PC-9 (cell line): ENCODE measurements at regions not wholly inside any gene's neighbourhood (a gene's known extent, or its start where the extent isn't known, plus 50 kb on each side); places are given as distances from the start of the nearest gene placed in this dataset.

Experiments
- EZH2 ChIP-seq: fragments of 200-600 bp; sonication (generic); IDR thresholded peaks from 2 replicates; pipeline ENCODE4 v1.8.0; 2017; ENCODE audit warnings: antibody characterized with exemption, low read depth
- TF ChIP-seq, protein P1 (sequence below): fragments of 200-600 bp; sonication (generic); conservative IDR thresholded peaks from 2 replicates; pipeline ENCODE4 v1.6.1; 2017; ENCODE audit warnings: mixed run types, antibody characterized with exemption, mild to moderate bottlenecking, moderate library complexity

DNA sequence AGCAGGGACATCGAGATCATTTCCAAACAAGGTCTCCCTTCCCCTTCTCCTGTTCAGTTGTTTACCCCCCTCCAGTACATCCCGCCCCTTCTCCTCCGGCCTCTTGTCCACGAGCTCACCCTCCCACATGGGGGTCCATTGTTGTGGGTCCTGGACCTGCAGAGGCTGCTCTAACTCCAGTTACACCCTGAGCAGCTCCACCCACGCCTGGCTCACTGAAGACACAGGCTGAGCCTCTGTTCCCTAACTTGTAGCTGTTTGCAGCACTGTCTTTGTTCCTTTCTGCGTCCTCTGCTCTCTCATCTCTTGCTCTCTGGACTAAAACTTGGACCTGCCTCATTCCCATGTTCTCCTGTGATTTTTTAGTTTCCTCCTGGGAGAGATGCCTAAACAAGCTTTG lies 377.5 kb downstream of the MED10 start:
- no peak for TF ChIP-seq EZH2
- TF ChIP-seq, protein P1, sequence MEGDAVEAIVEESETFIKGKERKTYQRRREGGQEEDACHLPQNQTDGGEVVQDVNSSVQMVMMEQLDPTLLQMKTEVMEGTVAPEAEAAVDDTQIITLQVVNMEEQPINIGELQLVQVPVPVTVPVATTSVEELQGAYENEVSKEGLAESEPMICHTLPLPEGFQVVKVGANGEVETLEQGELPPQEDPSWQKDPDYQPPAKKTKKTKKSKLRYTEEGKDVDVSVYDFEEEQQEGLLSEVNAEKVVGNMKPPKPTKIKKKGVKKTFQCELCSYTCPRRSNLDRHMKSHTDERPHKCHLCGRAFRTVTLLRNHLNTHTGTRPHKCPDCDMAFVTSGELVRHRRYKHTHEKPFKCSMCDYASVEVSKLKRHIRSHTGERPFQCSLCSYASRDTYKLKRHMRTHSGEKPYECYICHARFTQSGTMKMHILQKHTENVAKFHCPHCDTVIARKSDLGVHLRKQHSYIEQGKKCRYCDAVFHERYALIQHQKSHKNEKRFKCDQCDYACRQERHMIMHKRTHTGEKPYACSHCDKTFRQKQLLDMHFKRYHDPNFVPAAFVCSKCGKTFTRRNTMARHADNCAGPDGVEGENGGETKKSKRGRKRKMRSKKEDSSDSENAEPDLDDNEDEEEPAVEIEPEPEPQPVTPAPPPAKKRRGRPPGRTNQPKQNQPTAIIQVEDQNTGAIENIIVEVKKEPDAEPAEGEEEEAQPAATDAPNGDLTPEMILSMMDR = no peak
